ENCODE measurements at regions not wholly inside any gene's neighbourhood (a gene's known extent, or its start where the extent isn't known, plus 50 kb on each side); places are given as distances from the start of the nearest gene placed in this dataset.

DNA sequence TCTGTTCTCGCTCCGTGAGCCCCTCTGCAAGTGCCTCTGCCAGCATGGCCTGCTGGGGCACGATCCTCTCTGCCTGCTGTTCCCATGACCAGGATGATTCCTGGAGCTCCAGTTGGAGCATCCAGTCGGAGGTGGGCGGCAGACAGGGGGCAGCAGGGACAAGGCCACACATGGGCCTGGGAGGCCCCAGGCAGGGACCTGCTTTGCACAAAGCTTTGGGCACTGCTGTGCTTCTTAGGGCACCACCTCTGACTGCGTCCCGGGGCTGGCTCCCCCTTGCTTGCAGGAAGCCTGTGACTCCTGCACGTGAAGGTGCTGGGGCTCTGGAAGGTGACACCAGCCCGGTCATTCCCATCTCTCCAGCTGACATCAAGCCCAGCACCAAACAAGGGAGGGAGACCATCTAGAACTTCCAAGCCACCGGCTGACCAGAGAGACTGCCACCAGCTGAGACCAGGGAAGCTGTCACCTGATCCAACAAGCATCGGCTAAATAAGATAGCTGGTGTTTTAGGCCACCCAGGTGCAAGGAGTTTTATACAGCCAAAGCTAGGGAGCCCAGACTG is 174.8 kb upstream of the FOXD4L5 start:
- TF ChIP-seq, protein P1, sequence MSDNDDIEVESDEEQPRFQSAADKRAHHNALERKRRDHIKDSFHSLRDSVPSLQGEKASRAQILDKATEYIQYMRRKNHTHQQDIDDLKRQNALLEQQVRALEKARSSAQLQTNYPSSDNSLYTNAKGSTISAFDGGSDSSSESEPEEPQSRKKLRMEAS (IDR thresholded peaks at IDR 0.05; ENCODE audit: low read depth, low read length): no peak
- TF ChIP-seq, protein P2, sequence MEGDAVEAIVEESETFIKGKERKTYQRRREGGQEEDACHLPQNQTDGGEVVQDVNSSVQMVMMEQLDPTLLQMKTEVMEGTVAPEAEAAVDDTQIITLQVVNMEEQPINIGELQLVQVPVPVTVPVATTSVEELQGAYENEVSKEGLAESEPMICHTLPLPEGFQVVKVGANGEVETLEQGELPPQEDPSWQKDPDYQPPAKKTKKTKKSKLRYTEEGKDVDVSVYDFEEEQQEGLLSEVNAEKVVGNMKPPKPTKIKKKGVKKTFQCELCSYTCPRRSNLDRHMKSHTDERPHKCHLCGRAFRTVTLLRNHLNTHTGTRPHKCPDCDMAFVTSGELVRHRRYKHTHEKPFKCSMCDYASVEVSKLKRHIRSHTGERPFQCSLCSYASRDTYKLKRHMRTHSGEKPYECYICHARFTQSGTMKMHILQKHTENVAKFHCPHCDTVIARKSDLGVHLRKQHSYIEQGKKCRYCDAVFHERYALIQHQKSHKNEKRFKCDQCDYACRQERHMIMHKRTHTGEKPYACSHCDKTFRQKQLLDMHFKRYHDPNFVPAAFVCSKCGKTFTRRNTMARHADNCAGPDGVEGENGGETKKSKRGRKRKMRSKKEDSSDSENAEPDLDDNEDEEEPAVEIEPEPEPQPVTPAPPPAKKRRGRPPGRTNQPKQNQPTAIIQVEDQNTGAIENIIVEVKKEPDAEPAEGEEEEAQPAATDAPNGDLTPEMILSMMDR (IDR thresholded peaks at IDR 0.05; ENCODE audit: low read depth, low read length): no peak
- TF ChIP-seq POLR2A (IDR thresholded peaks at IDR 0.05; ENCODE audit: extremely low read depth, insufficient read length): no peak

Data from NB4 (cell line).